Karpas-422 (cell line): ENCODE measurements at regions not wholly inside any gene's neighbourhood (a gene's known extent, or its start where the extent isn't known, plus 50 kb on each side); places are given as distances from the start of the nearest gene placed in this dataset.

Source experiments
- DNase-seq: peaks from one replicate; pipeline ENCODE4 v3.0.0-alpha.2; 2015
- H2AFZ ChIP-seq: fragments of 200-600 bp; sonication (generic); 2 replicates; pipeline ENCODE4 v1.6.1; 2014; ENCODE audit warnings: antibody characterized with exemption, low read length, mixed read lengths
- H3K27ac ChIP-seq: fragments of 200-600 bp; sonication (generic); 2 replicates; pipeline ENCODE4 v1.5.1; 2014; ENCODE audit warnings: mild to moderate bottlenecking, low read length, moderate library complexity
- H3K27me3 ChIP-seq: fragments of 200-600 bp; sonication (generic); 2 replicates; pipeline ENCODE4 v1.6.1; 2014; ENCODE audit warnings: low read length, mixed read lengths
- H3K36me3 ChIP-seq: fragments of 200-600 bp; sonication (generic); 2 replicates; pipeline ENCODE4 v1.6.1; 2014; ENCODE audit warnings: low read length, mixed read lengths; ENCODE audit not compliant: insufficient read depth
- H3K4me1 ChIP-seq: fragments of 200-600 bp; sonication (generic); 2 replicates; pipeline ENCODE4 v1.6.1; 2014; ENCODE audit warnings: mild to moderate bottlenecking, low read length, mixed read lengths
- H3K4me2 ChIP-seq: fragments of 200-600 bp; sonication (generic); 2 replicates; pipeline ENCODE4 v1.6.1; 2014; ENCODE audit warnings: low read length, low read depth, mild to moderate bottlenecking; ENCODE audit not compliant: poor library complexity, severe bottlenecking
- H3K4me3 ChIP-seq: fragments of 200-600 bp; sonication (generic); 2 replicates; pipeline ENCODE4 v1.5.1; 2014; ENCODE audit warnings: mild to moderate bottlenecking, antibody characterized with exemption, low read length, mixed read lengths
- H3K79me2 ChIP-seq: fragments of 200-600 bp; sonication (generic); 2 replicates; pipeline ENCODE4 v1.6.1; 2014; ENCODE audit warnings: mild to moderate bottlenecking, low read length, mixed read lengths
- H3K9ac ChIP-seq: fragments of 200-600 bp; sonication (generic); 2 replicates; pipeline ENCODE4 v1.6.0; 2014; ENCODE audit warnings: low read length
- H3K9me2 ChIP-seq: fragments of 200-600 bp; sonication (generic), shearing (Covaris generic); replicated peaks from 2 replicates; pipeline ENCODE4 v1.6.0; 2014; ENCODE audit warnings: mild to moderate bottlenecking, low read length, moderate library complexity; ENCODE audit not compliant: insufficient read depth
- H3K9me3 ChIP-seq: fragments of 300-700, 200-600 bp; sonication (generic); 2 replicates; pipeline ENCODE4 v1.6.1; 2014; ENCODE audit warnings: low read length, mixed read lengths
- H4K20me1 ChIP-seq: fragments of 200-600 bp; sonication (generic); 2 replicates; pipeline ENCODE4 v1.6.1; 2014; ENCODE audit warnings: mild to moderate bottlenecking, antibody characterized with exemption, low read length, low read depth; ENCODE audit not compliant: insufficient read depth

- H3K27me3 ChIP-seq = no peaks in the 10 kb centered on the region
- H2AFZ ChIP-seq = no peak overlapping the region; the same call in 1 of the 2 replicates
Measured at GRCh38 chrX:46447384-46447783, 97.8 kb downstream of the ZNF674 start.

GRCh38 chrX:46446727-46447378 is 98.4 kb downstream of the ZNF674 start:
- no peaks in the 10 kb centered on the region for H3K27me3 ChIP-seq
- peaks cover 14% of the 10 kb centered on the region for H3K4me1 ChIP-seq
- H3K36me3 ChIP-seq = peaks cover 7% of the 10 kb centered on the region; the same call in 1 of the 2 replicates
- peak overlapping the region; percentile 90 for H3K9ac ChIP-seq
- H3K9me3 ChIP-seq = no peaks in the 10 kb centered on the region
- H3K4me3 ChIP-seq = peak overlapping the region; percentile 86
- peak; percentile 95 for DNase-seq
- peak overlapping the region; percentile 84 for H3K4me2 ChIP-seq
- no peaks in the 10 kb centered on the region for H3K9me2 ChIP-seq
- H3K27ac ChIP-seq = no peak overlapping the region; the same call in 1 of the 2 replicates
- peaks cover 11% of the 10 kb centered on the region for H3K79me2 ChIP-seq
- peak overlapping the region; percentile 96 for H2AFZ ChIP-seq
- H4K20me1 ChIP-seq = no peaks in the 10 kb centered on the region

More at GRCh38 chrX:46447384-46447783, 97.8 kb downstream of the ZNF674 start:
- H3K9ac ChIP-seq = peak overlapping the region; percentile 90
- H3K9me2 ChIP-seq = no peaks in the 10 kb centered on the region
- no peak overlapping the region; the same call in 1 of the 2 replicates for H3K27ac ChIP-seq
- H4K20me1 ChIP-seq = no peaks in the 10 kb centered on the region
- H3K4me1 ChIP-seq = peaks cover 14% of the 10 kb centered on the region
- H3K36me3 ChIP-seq = peaks cover 10% of the 10 kb centered on the region; the same call in 1 of the 2 replicates
- H3K4me3 ChIP-seq = peak overlapping the region; percentile 86
- H3K9me3 ChIP-seq = no peaks in the 10 kb centered on the region
- H3K4me2 ChIP-seq = peak overlapping the region; percentile 70
- no peak for DNase-seq
- H3K79me2 ChIP-seq = peaks cover 11% of the 10 kb centered on the region

GRCh38 chrX:46444011-46444410 is 101.2 kb downstream of the ZNF674 start:
- Histone ChIP-seq H3K27ac (no peak overlapping the region), H3K79me2 (peaks cover 11% of the 10 kb centered on the region), H3K9ac (no peak overlapping the region), H3K4me1 (peaks cover 14% of the 10 kb centered on the region), H4K20me1 (no peaks in the 10 kb centered on the region), H3K9me2 (no peaks in the 10 kb centered on the region), H3K9me3 (no peaks in the 10 kb centered on the region), H3K27me3 (no peaks in the 10 kb centered on the region), H2AFZ (no peak overlapping the region), H3K4me2 (no peak overlapping the region), H3K4me3 (no peak overlapping the region), H3K36me3 (no peaks in the 10 kb centered on the region)
- DNase-seq = no peak

DNA sequence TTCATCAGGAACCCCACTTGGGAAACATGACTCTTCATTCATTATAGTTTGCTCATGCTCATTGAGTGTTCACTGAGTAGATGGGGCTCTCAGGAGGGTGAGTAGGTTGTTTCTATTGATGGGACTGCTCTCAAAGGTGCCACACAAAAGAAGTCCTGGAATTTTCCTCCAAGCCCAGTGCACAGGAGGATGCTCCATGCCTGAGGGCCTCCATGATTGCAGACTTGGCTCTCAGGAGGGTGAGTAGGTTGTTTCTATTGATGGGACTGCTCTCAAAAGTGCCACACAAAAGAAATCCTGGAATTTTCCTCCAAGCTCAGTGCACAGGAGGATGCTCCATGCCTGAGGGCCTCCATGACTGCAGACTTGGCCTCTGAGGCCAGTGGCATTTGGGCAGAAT is 108.5 kb downstream of the ZNF674 start:
- H3K79me2 ChIP-seq = no peaks in the 10 kb centered on the region
- no peaks in the 10 kb centered on the region for H3K36me3 ChIP-seq
- no peak overlapping the region for H3K27ac ChIP-seq
- no peak overlapping the region for H2AFZ ChIP-seq
- H3K27me3 ChIP-seq = no peaks in the 10 kb centered on the region
- no peaks in the 10 kb centered on the region for H3K4me1 ChIP-seq
- H3K9me3 ChIP-seq = no peaks in the 10 kb centered on the region
- DNase-seq = no peak
- H4K20me1 ChIP-seq = no peaks in the 10 kb centered on the region
- H3K9me2 ChIP-seq = no peaks in the 10 kb centered on the region
- H3K9ac ChIP-seq = no peak overlapping the region
- H3K4me2 ChIP-seq = no peak overlapping the region
- no peak overlapping the region for H3K4me3 ChIP-seq

GRCh38 chrX:46433892-46434291 is 111.3 kb downstream of the ZNF674 start:
- H3K9me3 ChIP-seq = no peaks in the 10 kb centered on the region
- no peak overlapping the region for H3K4me2 ChIP-seq
- no peaks in the 10 kb centered on the region for H3K79me2 ChIP-seq
- H2AFZ ChIP-seq = no peak overlapping the region
- H3K4me3 ChIP-seq = no peak overlapping the region
- no peaks in the 10 kb centered on the region for H4K20me1 ChIP-seq
- no peak overlapping the region for H3K9ac ChIP-seq
- no peaks in the 10 kb centered on the region for H3K9me2 ChIP-seq
- H3K27me3 ChIP-seq = no peaks in the 10 kb centered on the region
- DNase-seq = no peak
- no peaks in the 10 kb centered on the region for H3K36me3 ChIP-seq
- H3K4me1 ChIP-seq = no peaks in the 10 kb centered on the region
- no peak overlapping the region for H3K27ac ChIP-seq

DNA sequence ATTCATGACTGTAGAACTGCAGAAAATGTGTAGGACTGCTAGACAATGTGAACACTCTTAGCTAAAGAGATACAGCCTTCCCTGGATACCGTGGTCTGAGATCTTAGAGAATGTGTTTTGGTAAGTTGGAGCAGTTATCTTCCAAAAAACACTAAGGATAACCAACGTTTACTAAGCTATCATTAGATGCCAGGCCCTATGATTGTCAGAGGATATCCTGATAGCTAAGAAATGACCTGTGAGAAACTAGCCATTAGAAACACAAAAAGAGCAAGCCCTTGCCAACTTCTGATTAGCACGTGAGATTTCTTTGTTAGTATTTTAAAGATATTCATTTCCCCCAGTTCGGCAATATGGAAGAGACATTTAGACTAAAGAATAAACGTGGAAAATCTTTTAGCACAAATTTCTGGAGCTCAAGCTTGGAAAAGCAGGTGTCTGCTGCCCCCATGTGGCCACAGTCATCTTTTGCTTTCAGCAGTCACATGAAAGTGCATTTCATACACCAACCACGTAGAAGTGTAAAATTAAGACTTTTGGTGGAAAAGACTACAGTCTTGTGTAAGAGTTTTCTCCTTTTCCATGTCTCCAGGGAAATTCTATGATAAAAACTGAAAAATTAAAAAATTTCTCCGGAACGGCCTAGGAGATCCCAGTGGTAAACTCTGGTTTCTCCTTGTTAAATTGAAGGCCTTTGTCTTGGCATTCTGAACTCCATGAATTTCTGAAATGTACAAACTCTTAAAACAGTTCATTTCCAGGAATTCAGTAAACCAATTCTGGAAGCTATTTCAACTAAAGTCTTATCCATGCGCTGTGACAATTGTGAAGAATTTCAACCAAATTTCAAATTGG is 136.4 kb downstream of the ZNF674 start:
- Histone ChIP-seq H3K79me2 (no peaks in the 10 kb centered on the region), H3K36me3 (no peaks in the 10 kb centered on the region), H3K9ac (no peak overlapping the region), H3K9me2 (no peaks in the 10 kb centered on the region), H3K27ac (no peak overlapping the region), H3K9me3 (no peaks in the 10 kb centered on the region), H2AFZ (no peak overlapping the region), H3K4me3 (no peak overlapping the region), H4K20me1 (no peaks in the 10 kb centered on the region), H3K4me1 (no peaks in the 10 kb centered on the region), H3K4me2 (no peak overlapping the region), H3K27me3 (no peaks in the 10 kb centered on the region)
- peak; percentile 88 for DNase-seq

GRCh38 chrX:46407753-46408130 is 137.5 kb downstream of the ZNF674 start:
- H3K4me3 ChIP-seq = no peak overlapping the region
- H3K9me3 ChIP-seq = no peaks in the 10 kb centered on the region
- H3K27ac ChIP-seq = no peak overlapping the region
- no peak overlapping the region for H3K9ac ChIP-seq
- no peak for DNase-seq
- no peak overlapping the region for H2AFZ ChIP-seq
- H3K4me1 ChIP-seq = no peaks in the 10 kb centered on the region
- H4K20me1 ChIP-seq = no peaks in the 10 kb centered on the region
- no peaks in the 10 kb centered on the region for H3K79me2 ChIP-seq
- no peaks in the 10 kb centered on the region for H3K9me2 ChIP-seq
- no peak overlapping the region for H3K4me2 ChIP-seq
- H3K27me3 ChIP-seq = no peaks in the 10 kb centered on the region
- no peaks in the 10 kb centered on the region for H3K36me3 ChIP-seq

DNA sequence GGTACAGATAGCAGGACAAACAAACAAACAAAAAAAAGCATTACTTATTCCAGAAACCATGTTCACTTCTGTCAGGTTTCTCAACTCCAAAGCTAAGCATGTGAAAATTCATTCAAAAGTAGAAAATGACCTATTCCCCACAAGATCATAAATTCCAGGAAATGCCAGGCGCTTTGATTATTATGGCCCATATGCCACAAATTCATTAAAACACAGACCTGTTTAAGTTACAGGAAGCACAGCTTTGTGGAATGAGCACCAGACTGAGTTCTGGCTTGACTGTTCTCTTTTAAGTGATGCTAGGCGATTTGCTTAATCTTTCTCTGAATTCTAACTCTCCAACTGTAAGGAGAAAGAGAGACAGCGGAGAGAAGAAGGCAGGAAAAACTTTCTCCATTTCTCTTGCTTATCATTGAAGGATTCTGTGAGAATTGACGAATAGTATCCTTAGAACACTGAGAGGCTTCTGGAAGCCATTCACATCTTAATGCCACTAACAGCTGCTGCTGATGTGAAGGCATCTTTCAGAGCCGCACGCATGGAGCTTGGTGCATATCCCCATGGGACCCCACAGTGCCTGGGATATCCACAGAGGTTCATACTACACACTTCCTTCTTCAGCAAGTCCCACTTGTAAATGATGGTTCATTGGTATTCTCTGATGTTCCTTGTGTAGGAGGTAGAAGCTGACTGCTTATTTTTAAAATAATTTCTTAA is 138.0 kb downstream of the ZNF674 start:
- H3K4me1 ChIP-seq = no peaks in the 10 kb centered on the region
- H3K9ac ChIP-seq = no peak overlapping the region
- H2AFZ ChIP-seq = no peak overlapping the region
- no peaks in the 10 kb centered on the region for H3K36me3 ChIP-seq
- no peaks in the 10 kb centered on the region for H3K9me2 ChIP-seq
- H3K4me2 ChIP-seq = no peak overlapping the region
- H3K27ac ChIP-seq = no peak overlapping the region
- no peak for DNase-seq
- H3K79me2 ChIP-seq = no peaks in the 10 kb centered on the region
- no peaks in the 10 kb centered on the region for H3K9me3 ChIP-seq
- no peaks in the 10 kb centered on the region for H4K20me1 ChIP-seq
- no peaks in the 10 kb centered on the region for H3K27me3 ChIP-seq
- H3K4me3 ChIP-seq = no peak overlapping the region
